Trophoblast cell (in vitro differentiated cells and primary cell): ENCODE measurements at regions not wholly inside any gene's neighbourhood (a gene's known extent, or its start where the extent isn't known, plus 50 kb on each side); places are given as distances from the start of the nearest gene placed in this dataset.

Experiments used
- DNase-seq, 2 donors: peaks; one replicate each; pipeline ENCODE4 v3.0.0-alpha.2; 2016
- H2AFZ ChIP-seq: 2 replicates; pipeline ENCODE4 v1.6.1; 2013; ENCODE audit warnings: low read length, moderate library complexity, mild to moderate bottlenecking; ENCODE audit not compliant: insufficient read depth, poor library complexity
- H2AK5ac ChIP-seq: 2 replicates; pipeline ENCODE4 v1.6.1; 2013; ENCODE audit warnings: mild to moderate bottlenecking, low read length
- H2BK120ac ChIP-seq: 2 replicates; pipeline ENCODE4 v1.6.1; 2013; ENCODE audit warnings: low read length, mild to moderate bottlenecking, moderate library complexity; ENCODE audit not compliant: insufficient read depth, poor library complexity
- H2BK12ac ChIP-seq: 2 replicates; pipeline ENCODE4 v1.6.1; 2013; ENCODE audit warnings: mild to moderate bottlenecking, low read length, moderate library complexity
- H2BK5ac ChIP-seq: 2 replicates; pipeline ENCODE4 v1.6.1; 2013; ENCODE audit warnings: low read length, low read depth, moderate library complexity, mild to moderate bottlenecking; ENCODE audit not compliant: poor library complexity
- H3K14ac ChIP-seq: 2 replicates; pipeline ENCODE4 v1.6.1; 2013; ENCODE audit warnings: mild to moderate bottlenecking, low read length
- H3K18ac ChIP-seq: 2 replicates; pipeline ENCODE4 v1.6.1; 2013; ENCODE audit warnings: mild to moderate bottlenecking, low read length
- H3K23ac ChIP-seq: 2 replicates; pipeline ENCODE4 v1.6.1; 2013; ENCODE audit warnings: low read length
- H3K27ac ChIP-seq: 2 replicates; pipeline ENCODE4 v1.5.1; 2013; ENCODE audit warnings: low read depth, mild to moderate bottlenecking, inconsistent platforms, low read length, moderate library complexity
- H3K27me3 ChIP-seq: 2 replicates; pipeline ENCODE4 v1.6.1; 2013; ENCODE audit warnings: inconsistent platforms, mild to moderate bottlenecking, low read length, moderate library complexity; ENCODE audit not compliant: insufficient read depth
- H3K36me3 ChIP-seq, 2 experiments: 1 replicate in 1 of 2; 2 replicates in 1 of 2; pipeline ENCODE4 v1.6.1; 2013; ENCODE audit warnings: low read length in 2 of 2, mild to moderate bottlenecking in 2 of 2, moderate library complexity in 1 of 2; ENCODE audit not compliant: insufficient read depth in 2 of 2, control insufficient read depth in 1 of 2
- H3K4ac ChIP-seq: 2 replicates; pipeline ENCODE4 v1.6.1; 2013; ENCODE audit warnings: low read depth, mild to moderate bottlenecking, low read length, moderate library complexity
- H3K4me1 ChIP-seq, 2 experiments: 1 replicate in 1 of 2; 2 replicates in 1 of 2; pipeline ENCODE4 v1.6.1; 2013; ENCODE audit warnings: low read length in 2 of 2, mild to moderate bottlenecking in 2 of 2, moderate library complexity in 1 of 2; ENCODE audit not compliant: insufficient read depth in 2 of 2, control insufficient read depth in 1 of 2
- H3K4me2 ChIP-seq: 2 replicates; pipeline ENCODE4 v1.6.1; 2013; ENCODE audit warnings: inconsistent platforms, mild to moderate bottlenecking, low read length, moderate library complexity
- H3K4me3 ChIP-seq: 2 replicates; pipeline ENCODE4 v1.5.1; 2013; ENCODE audit warnings: mild to moderate bottlenecking, low read depth, low read length, inconsistent platforms
- H3K79me1 ChIP-seq: one replicate; pipeline ENCODE4 v1.6.1; 2013; ENCODE audit warnings: low read length
- H3K79me2 ChIP-seq: 2 replicates; pipeline ENCODE4 v1.6.1; 2013; ENCODE audit warnings: low read length, mild to moderate bottlenecking; ENCODE audit not compliant: control insufficient read depth, insufficient read depth, poor library complexity
- H3K9ac ChIP-seq: 2 replicates; pipeline ENCODE4 v1.6.1; 2013; ENCODE audit warnings: mild to moderate bottlenecking, low read length
- H3K9me3 ChIP-seq: 2 replicates; pipeline ENCODE4 v1.6.1; 2013; ENCODE audit warnings: low read depth, mild to moderate bottlenecking, control low read depth, inconsistent platforms, low read length; ENCODE audit not compliant: insufficient read depth
- H4K12ac ChIP-seq: 2 replicates; pipeline ENCODE4 v1.6.1; 2013; ENCODE audit warnings: low read depth, mild to moderate bottlenecking, low read length, moderate library complexity
- H4K8ac ChIP-seq: 2 replicates; pipeline ENCODE4 v1.6.1; 2013; ENCODE audit warnings: low read depth, mild to moderate bottlenecking, low read length, moderate library complexity
- H4K91ac ChIP-seq: one replicate; pipeline ENCODE4 v1.6.1; 2013; ENCODE audit warnings: low read depth, mild to moderate bottlenecking, low read length, moderate library complexity
- WGBS: extraction: QIAGEN DNeasy Blood & Tissue Kit; methylation state at CpG from one replicate; pipeline ENCODE4 v1.1.7; 2013; ENCODE audit warnings: missing lambda C conversion rate; ENCODE audit not compliant: insufficient read length, insufficient coverage; ENCODE audit errors: extremely low coverage; 5-methylcytosine and 5-hydroxymethylcytosine counted together

- Histone ChIP-seq H3K79me2 (no peaks in the 10 kb centered on the region), H3K14ac (no peak overlapping the region), H3K79me1 (no peaks in the 10 kb centered on the region), H2AK5ac (no peak overlapping the region), H3K9me3 (no peaks in the 10 kb centered on the region), H2BK5ac (no peak overlapping the region), H3K4me3 (no peak overlapping the region), H3K4me2 (no peak overlapping the region), H3K4ac (no peak overlapping the region), H2BK12ac (no peak overlapping the region), H3K27me3 (no peaks in the 10 kb centered on the region), H3K4me1 (no peaks in the 10 kb centered on the region), H3K18ac (no peak overlapping the region), H4K12ac (no peak overlapping the region), H3K9ac (no peak overlapping the region), H2BK120ac (no peak overlapping the region), H3K27ac (no peak overlapping the region), H2AFZ (no peak overlapping the region), H4K8ac (no peak overlapping the region), H3K23ac (no peak overlapping the region), H3K36me3 (no peaks in the 10 kb centered on the region), H4K91ac (no peak overlapping the region)
- no peak for DNase-seq
- no CpG with 5 or more reads among the region's 16 CpGs for WGBS
Measured at GRCh38 chr14:77989441-77989991, 180.7 kb upstream of the NRXN3 start.

GRCh38 chr14:77990337-77990736 lies 179.8 kb upstream of the NRXN3 start:
- no peaks in the 10 kb centered on the region for H3K36me3 ChIP-seq
- no peak overlapping the region for H3K4me3 ChIP-seq
- H3K79me1 ChIP-seq = no peaks in the 10 kb centered on the region
- H2BK5ac ChIP-seq = no peak overlapping the region
- H2AK5ac ChIP-seq = no peak overlapping the region
- no peaks in the 10 kb centered on the region for H3K9me3 ChIP-seq
- no peak overlapping the region for H4K91ac ChIP-seq
- no peak overlapping the region for H3K14ac ChIP-seq
- no peak overlapping the region for H2BK120ac ChIP-seq
- H3K4ac ChIP-seq = no peak overlapping the region
- H3K27me3 ChIP-seq = no peaks in the 10 kb centered on the region
- no peak overlapping the region for H3K4me2 ChIP-seq
- H3K23ac ChIP-seq = no peak overlapping the region
- H4K8ac ChIP-seq = no peak overlapping the region
- H3K4me1 ChIP-seq = no peaks in the 10 kb centered on the region
- DNase-seq = no peak
- no peak overlapping the region for H3K27ac ChIP-seq
- no peak overlapping the region for H3K9ac ChIP-seq
- no peak overlapping the region for H2AFZ ChIP-seq
- H2BK12ac ChIP-seq = no peak overlapping the region
- WGBS = no CpG with 5 or more reads among the region's 3 CpGs
- no peak overlapping the region for H4K12ac ChIP-seq
- no peak overlapping the region for H3K18ac ChIP-seq
- no peaks in the 10 kb centered on the region for H3K79me2 ChIP-seq

DNA sequence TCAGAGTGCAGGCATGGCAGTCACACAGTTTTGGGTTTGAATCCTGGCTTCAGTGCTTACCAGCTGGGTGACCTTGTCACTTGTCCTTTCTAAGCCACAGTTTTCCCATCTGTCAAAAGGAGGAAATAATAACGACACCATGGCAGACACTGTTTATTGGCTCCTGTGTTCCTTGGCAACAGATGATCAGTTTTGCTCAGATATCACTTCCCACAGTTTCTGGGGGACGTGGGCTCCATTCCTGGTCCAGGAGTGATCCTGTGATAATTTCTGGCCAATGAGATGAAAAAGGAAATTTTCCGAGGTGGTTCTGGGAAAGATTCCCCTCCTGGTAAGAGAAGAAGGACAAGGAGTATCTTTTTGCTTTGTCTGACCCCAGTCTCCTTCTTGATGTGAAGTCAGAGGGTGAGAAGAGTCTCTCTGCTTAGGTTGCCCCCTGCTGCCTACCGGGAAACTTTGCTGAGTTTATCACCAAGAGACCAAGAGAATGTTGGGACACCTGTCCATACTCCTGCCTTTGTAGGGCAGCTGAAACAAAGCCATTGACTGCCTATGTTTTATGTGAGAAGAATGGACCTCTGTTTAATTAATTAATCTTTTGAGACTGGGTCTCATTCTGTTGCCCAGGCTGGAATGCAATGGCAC lies 178.9 kb upstream of the NRXN3 start:
- Histone ChIP-seq H2AK5ac (no peak overlapping the region), H3K4me1 (no peaks in the 10 kb centered on the region), H2BK120ac (no peak overlapping the region), H3K27ac (no peak overlapping the region), H3K4ac (no peak overlapping the region), H3K4me3 (no peak overlapping the region), H3K79me1 (no peaks in the 10 kb centered on the region), H3K18ac (no peak overlapping the region), H4K8ac (no peak overlapping the region), H3K27me3 (no peaks in the 10 kb centered on the region), H2AFZ (no peak overlapping the region), H4K91ac (no peak overlapping the region), H3K14ac (no peak overlapping the region), H2BK5ac (no peak overlapping the region), H3K79me2 (no peaks in the 10 kb centered on the region), H3K36me3 (no peaks in the 10 kb centered on the region), H4K12ac (no peak overlapping the region), H3K4me2 (no peak overlapping the region), H3K23ac (no peak overlapping the region), H3K9me3 (no peaks in the 10 kb centered on the region), H3K9ac (no peak overlapping the region), H2BK12ac (no peak overlapping the region)
- peak in 1 of 2 donors; percentile 43 for DNase-seq
- WGBS = no CpG with 5 or more reads among the region's 4 CpGs

DNA sequence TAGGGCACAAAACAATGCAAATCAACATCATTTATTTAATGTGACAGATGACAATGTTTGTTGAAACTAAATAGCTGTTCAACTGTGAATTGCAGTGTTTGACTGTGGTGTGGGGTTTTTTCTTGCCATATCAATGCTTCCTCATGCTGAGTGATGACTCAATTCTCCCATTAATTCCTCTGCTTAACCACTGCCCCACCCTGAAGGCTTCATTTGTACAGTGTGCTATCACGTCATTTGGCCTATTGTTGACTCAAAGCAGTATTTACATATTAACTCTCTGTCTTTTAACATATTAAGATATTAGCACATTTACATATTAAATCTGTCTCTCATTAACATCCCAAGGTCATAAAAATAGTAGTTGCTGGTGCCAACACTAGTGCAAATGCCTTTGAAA lies 164.8 kb upstream of the NRXN3 start:
- H2BK120ac ChIP-seq = no peak overlapping the region
- no peak overlapping the region for H3K4me3 ChIP-seq
- H4K91ac ChIP-seq = no peak overlapping the region
- no peaks in the 10 kb centered on the region for H3K79me1 ChIP-seq
- H3K9me3 ChIP-seq = peaks cover 1% of the 10 kb centered on the region
- no peak overlapping the region for H4K8ac ChIP-seq
- no peak overlapping the region for H3K4me2 ChIP-seq
- H3K4me1 ChIP-seq = no peaks in the 10 kb centered on the region
- no peak overlapping the region for H4K12ac ChIP-seq
- H3K27ac ChIP-seq = no peak overlapping the region
- no peaks in the 10 kb centered on the region for H3K27me3 ChIP-seq
- H2BK12ac ChIP-seq = no peak overlapping the region
- WGBS = no CpG with 5 or more reads among the region's 1 CpG
- H2AK5ac ChIP-seq = no peak overlapping the region
- no peaks in the 10 kb centered on the region for H3K36me3 ChIP-seq
- H3K23ac ChIP-seq = no peak overlapping the region
- no peak for DNase-seq
- no peak overlapping the region for H3K4ac ChIP-seq
- H3K18ac ChIP-seq = no peak overlapping the region
- H3K79me2 ChIP-seq = no peaks in the 10 kb centered on the region
- H3K14ac ChIP-seq = no peak overlapping the region
- H2AFZ ChIP-seq = no peak overlapping the region
- H3K9ac ChIP-seq = no peak overlapping the region
- H2BK5ac ChIP-seq = no peak overlapping the region
